NB4 (cell line): ENCODE measurements at regions not wholly inside any gene's neighbourhood (a gene's known extent, or its start where the extent isn't known, plus 50 kb on each side); places are given as distances from the start of the nearest gene placed in this dataset.
A peak's percentile ranks its signal among the peaks of the same experiment; 100 is the strongest.

Source experiments
- DNase-seq: peaks from one replicate; pipeline ENCODE4 v3.0.0; 2010; ENCODE audit warnings: low read depth
- H3K4me3 ChIP-seq: one replicate; pipeline ENCODE4 v1.5.1; 2011; ENCODE audit warnings: mild to moderate bottlenecking, low read depth, low read length, moderate library complexity
- MYC ChIP-seq: IDR thresholded peaks from 2 replicates; pipeline ENCODE4 v1.6.1; 2011; ENCODE audit warnings: low read depth, low read length
- POLR2A ChIP-seq: IDR thresholded peaks from 2 replicates; pipeline ENCODE4 v1.6.1; 2011; ENCODE audit warnings: mild to moderate bottlenecking; ENCODE audit not compliant: insufficient read length; ENCODE audit errors: extremely low read depth
- TF ChIP-seq, protein P1 (sequence below): IDR thresholded peaks from one replicate; pipeline ENCODE4 v1.5.1; 2012; ENCODE audit warnings: low read depth, low read length
- TF ChIP-seq, protein P2 (sequence below): IDR thresholded peaks from 2 replicates; pipeline ENCODE4 v1.6.1; 2011; ENCODE audit warnings: low read depth, low read length

DNA sequence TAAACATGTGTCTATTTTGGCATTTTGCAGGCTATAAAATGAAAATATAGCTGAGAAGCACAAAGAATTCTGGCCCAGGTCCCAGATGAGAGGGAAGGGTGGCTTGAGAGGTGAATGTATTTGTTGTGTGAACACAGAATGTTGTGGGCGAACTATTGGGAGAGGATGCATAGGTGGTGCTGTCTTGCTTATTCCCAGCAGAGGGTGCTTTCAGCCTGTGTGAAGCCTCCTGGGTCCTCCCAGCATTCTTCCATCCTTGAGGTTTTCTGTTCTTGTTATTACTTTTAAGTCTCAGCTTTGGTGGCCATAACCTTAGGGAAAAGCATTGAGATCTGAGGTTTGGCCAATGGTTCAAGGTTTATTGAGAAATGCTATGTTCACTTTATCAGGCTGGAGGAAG is 108.7 kb upstream of the SNX19 start:
- no peak for DNase-seq
- H3K4me3 ChIP-seq: no peak overlapping the region
- TF ChIP-seq POLR2A (no peak), MYC (no peak)
- TF ChIP-seq, protein P1, sequence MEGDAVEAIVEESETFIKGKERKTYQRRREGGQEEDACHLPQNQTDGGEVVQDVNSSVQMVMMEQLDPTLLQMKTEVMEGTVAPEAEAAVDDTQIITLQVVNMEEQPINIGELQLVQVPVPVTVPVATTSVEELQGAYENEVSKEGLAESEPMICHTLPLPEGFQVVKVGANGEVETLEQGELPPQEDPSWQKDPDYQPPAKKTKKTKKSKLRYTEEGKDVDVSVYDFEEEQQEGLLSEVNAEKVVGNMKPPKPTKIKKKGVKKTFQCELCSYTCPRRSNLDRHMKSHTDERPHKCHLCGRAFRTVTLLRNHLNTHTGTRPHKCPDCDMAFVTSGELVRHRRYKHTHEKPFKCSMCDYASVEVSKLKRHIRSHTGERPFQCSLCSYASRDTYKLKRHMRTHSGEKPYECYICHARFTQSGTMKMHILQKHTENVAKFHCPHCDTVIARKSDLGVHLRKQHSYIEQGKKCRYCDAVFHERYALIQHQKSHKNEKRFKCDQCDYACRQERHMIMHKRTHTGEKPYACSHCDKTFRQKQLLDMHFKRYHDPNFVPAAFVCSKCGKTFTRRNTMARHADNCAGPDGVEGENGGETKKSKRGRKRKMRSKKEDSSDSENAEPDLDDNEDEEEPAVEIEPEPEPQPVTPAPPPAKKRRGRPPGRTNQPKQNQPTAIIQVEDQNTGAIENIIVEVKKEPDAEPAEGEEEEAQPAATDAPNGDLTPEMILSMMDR: peak; percentile 12
- TF ChIP-seq, protein P2, sequence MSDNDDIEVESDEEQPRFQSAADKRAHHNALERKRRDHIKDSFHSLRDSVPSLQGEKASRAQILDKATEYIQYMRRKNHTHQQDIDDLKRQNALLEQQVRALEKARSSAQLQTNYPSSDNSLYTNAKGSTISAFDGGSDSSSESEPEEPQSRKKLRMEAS: no peak

DNA sequence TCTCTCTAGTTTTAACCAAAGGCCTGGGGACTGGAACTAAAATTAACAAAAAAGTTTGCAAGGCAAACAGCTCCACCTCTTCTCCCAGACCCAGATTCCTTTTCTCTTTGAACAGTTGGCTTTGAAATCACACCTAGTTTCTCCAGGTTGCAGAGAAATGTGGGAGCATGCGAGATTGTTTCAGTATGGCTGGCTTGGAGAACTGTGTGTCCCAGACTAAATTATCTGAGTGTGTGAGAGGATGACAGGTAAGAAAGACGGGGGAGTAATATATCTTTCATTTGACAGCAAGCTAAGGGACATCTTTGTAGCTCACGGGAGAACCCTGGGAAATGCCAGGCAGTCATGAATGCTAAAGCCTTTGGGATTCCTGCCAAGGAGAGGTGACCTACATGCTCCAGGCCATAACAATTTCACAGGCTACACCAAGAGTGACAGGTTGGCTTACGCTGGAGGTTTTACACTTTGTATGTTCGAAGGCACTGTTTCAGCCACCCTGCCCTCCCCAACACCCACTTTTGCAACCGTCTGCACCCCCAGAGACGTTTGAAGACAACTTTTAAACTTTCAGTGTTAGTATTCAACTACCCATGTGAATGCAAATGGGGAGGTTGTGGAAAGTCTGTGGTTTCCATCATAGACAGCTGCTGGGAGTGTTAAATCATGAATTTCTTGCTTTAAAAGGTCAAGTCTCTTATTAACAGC is 109.3 kb upstream of the SNX19 start:
- no peak for TF ChIP-seq POLR2A
- TF ChIP-seq, protein P1: no peak
- no peak for TF ChIP-seq MYC
- no peak for DNase-seq
- no peak overlapping the region for H3K4me3 ChIP-seq

DNA sequence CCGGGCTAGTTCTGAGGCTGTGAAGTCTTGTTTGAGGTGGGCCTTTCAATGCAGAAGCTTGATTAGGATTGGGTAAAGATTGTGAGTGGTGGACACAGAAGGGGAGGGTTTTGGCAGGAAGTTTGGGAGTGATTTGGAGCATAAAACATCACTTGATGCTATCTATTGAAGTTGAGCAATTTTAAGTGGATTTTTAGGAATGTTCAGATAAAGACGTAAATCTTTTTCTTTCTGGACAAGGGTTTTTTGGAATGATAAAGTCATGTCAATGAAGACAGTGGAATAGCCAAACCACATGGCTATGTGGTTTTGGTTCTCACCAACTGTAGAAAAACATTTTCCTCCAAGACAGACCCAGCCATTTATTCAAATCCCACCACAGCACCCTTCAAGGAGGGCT is 111.2 kb upstream of the SNX19 start:
- no peak for DNase-seq
- TF ChIP-seq POLR2A: no peak
- TF ChIP-seq, protein P2: no peak
- TF ChIP-seq, protein P1: no peak
- no peak overlapping the region for H3K4me3 ChIP-seq

DNA sequence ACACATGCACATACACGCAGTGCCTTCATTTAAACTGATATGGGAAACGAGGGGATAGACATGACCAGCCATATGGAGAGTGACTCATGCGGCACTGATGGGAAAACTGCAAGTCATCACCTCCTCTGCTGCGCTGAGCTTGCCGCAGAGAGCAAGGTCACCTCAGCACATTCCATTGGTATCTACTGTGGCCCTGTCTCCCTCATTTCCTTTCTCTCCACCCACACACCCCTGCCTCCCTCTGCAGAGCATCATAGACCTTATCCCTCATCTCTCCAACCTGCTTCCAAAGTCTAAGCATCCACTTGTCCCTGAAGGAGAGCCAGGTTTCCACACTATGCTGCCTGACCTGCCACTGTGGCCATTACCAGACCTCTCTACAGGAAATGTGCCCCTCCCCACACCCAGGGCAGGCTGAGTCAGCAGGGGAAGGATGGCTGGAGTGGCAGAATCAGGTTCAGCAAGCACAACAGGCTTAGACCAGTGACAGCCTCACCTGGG is 116.9 kb upstream of the SNX19 start:
- TF ChIP-seq, protein P1: no peak
- no peak for TF ChIP-seq MYC
- TF ChIP-seq POLR2A: no peak
- TF ChIP-seq, protein P2: no peak
- H3K4me3 ChIP-seq: no peak overlapping the region
- DNase-seq: peak; percentile 46

DNA sequence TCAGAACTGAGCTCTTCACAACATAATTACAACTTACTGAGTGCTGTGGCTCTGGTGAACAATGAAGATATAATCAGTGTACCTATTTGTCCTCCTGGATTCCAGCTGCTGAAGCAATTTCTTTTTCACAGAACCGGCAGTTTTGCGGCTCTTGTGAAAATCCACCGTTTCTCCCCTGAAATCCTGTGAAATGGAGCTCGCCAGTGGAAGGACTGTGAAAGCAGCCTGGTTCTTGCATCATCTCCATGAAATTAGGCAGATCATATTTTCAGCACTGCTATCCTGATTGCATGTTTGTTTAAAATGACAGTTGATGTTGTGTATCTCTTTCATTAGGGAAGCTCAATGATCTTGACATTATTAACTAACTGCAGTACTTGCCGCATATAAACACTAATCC is 120.2 kb upstream of the SNX19 start:
- no peak for DNase-seq
- H3K4me3 ChIP-seq: no peak overlapping the region
- TF ChIP-seq, protein P1: no peak
- TF ChIP-seq POLR2A (no peak), MYC (no peak)
- TF ChIP-seq, protein P2: no peak

DNA sequence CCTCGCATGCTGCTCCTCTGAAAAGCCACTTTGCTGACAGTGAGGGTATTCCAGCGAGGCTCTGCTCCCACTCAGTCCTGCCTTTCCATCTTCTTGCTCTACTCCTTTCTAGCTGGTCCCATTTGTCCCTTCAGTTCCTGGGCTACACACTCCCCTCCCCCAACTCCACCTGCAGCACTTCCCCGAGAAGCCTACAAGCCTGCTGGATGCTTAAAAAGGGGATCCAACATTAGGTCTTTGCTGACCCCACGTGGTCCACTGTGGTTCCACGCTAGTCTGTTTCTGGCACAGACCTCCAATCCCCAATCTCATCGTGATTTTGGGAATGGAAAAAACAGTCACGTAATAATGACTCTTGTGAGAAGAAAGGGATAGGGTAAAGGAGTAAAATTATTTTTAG is 121.6 kb upstream of the SNX19 start:
- H3K4me3 ChIP-seq: no peak overlapping the region
- TF ChIP-seq, protein P1: no peak
- TF ChIP-seq, protein P2: no peak
- no peak for TF ChIP-seq POLR2A
- no peak for TF ChIP-seq MYC
- no peak for DNase-seq
